Stimulated activated CD4-positive, alpha-beta T cell treated with anti-CD3 and anti-CD28 coated beads, Interleukin-15, amount 100 ng/mL, for 24 hours (primary cell): ENCODE measurements at regions not wholly inside any gene's neighbourhood (a gene's known extent, or its start where the extent isn't known, plus 50 kb on each side); places are given as distances from the start of the nearest gene placed in this dataset.
"Not testable (repeated sequence)": the region's sequence is repeated elsewhere in the genome, so short reads cannot be mapped to it uniquely, and the experiment has no call there.

Experiments used
- DNase-seq: peaks from one replicate; pipeline ENCODE4 v3.0.0-alpha.2; 2020

GRCh38 chr1:232441036-232441411 lies 188.9 kb downstream of the SIPA1L2 start:
- DNase-seq = no peak

GRCh38 chr1:232440325-232441035 lies 189.5 kb downstream of the SIPA1L2 start:
- no peak for DNase-seq

GRCh38 chr1:232439011-232439410 lies 190.9 kb downstream of the SIPA1L2 start:
- DNase-seq = no peak

GRCh38 chr1:232438476-232438875 lies 191.5 kb downstream of the SIPA1L2 start:
- DNase-seq = no peak

- DNase-seq = no peak
Observed at GRCh38 chr1:232437510-232437909, 192.4 kb downstream of the SIPA1L2 start.

GRCh38 chr1:232435729-232436128 lies 194.2 kb downstream of the SIPA1L2 start:
- no peak for DNase-seq

- no peak for DNase-seq
Observed at GRCh38 chr1:232432313-232432712, 197.6 kb downstream of the SIPA1L2 start.

GRCh38 chr1:232431748-232432147 lies 198.2 kb downstream of the SIPA1L2 start:
- DNase-seq = no peak

GRCh38 chr1:232431326-232431725 lies 198.6 kb downstream of the SIPA1L2 start:
- DNase-seq = no peak

- DNase-seq = no peak
Observed at GRCh38 chr1:232430467-232430866, 199.5 kb downstream of the SIPA1L2 start.

GRCh38 chr1:232428786-232429530 lies 201.0 kb downstream of the SIPA1L2 start:
- DNase-seq = no peak

GRCh38 chr1:232428036-232428645 lies 201.8 kb downstream of the SIPA1L2 start:
- DNase-seq = no peak

- DNase-seq = no peak
Observed at GRCh38 chr1:232426801-232427200, 203.1 kb downstream of the SIPA1L2 start.

- DNase-seq = no peak
Observed at GRCh38 chr1:232425421-232425820, 204.5 kb downstream of the SIPA1L2 start.

- no peak for DNase-seq
Observed at GRCh38 chr1:232423591-232423990, 206.3 kb downstream of the SIPA1L2 start.

GRCh38 chr1:232422898-232423297 lies 207.0 kb downstream of the SIPA1L2 start:
- no peak for DNase-seq

- DNase-seq = no peak
Observed at GRCh38 chr1:232422098-232422497, 207.8 kb downstream of the SIPA1L2 start.

- no peak for DNase-seq
Observed at GRCh38 chr1:232421143-232421796, 208.7 kb downstream of the SIPA1L2 start.

GRCh38 chr1:232417636-232418248 lies 212.2 kb downstream of the SIPA1L2 start:
- no peak for DNase-seq

- no peak for DNase-seq
Observed at GRCh38 chr1:232416026-232416568, 213.8 kb downstream of the SIPA1L2 start.

GRCh38 chr1:232415481-232415880 lies 214.5 kb downstream of the SIPA1L2 start:
- DNase-seq = not testable (repeated sequence)

GRCh38 chr1:232414100-232414499 lies 215.8 kb downstream of the SIPA1L2 start:
- no peak for DNase-seq

- DNase-seq = no peak
Observed at GRCh38 chr1:232413674-232414073, 216.3 kb downstream of the SIPA1L2 start.
